KBM-7 (cell line): ENCODE measurements at regions not wholly inside any gene's neighbourhood (a gene's known extent, or its start where the extent isn't known, plus 50 kb on each side); places are given as distances from the start of the nearest gene placed in this dataset.

Experiments used
- DNase-seq: peaks from one replicate; pipeline ENCODE4 v3.0.0-alpha.2; 2015
- in situ Hi-C: fragments of 300-500 bp; cut with MboI; formaldehyde crosslinking; loops from 2 replicates; pipeline ENCODE4 v1.14.3; 2020; ENCODE audit warnings: low sequenced_read_pairs, low pct_unique_long_range_greater_than_20kb, mixed read lengths

DNA sequence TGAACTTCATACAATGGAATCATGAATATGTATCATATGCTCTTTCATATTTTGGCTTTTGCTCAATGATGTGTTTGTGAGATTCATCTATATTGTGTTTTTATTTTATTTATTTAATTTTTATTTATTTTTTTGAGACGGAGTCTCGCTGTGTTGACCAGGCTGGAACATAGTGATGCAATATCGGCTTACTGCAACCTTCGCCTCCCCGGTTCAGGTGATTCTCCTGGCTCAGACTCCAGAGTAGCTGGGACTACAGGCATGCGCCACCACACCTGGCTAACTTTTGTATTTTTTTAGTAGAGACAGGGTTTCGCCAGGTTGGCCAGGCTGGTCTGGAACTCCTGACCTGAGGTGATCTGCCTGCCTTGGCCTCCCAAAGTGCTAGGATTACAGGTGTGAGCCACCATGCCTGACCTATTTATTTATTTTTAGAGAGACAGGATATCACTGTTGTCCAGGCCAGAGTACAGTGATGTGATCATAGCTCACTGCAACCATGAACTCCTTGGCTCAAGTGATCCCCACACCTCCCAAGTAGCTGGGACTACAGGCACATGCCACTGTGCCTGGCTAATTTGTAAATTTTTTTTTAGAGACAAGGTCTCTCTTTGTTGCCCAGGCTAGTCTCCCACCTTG, 74.5 kb downstream of the TET3 start:
- no peak for DNase-seq
- in situ Hi-C loops: no loop called here

GRCh38 chr2:74063486-74063885, 78.8 kb downstream of the TET3 start:
- in situ Hi-C loops: no loop called here
- no peak for DNase-seq

GRCh38 chr2:74065456-74065855, 80.7 kb downstream of the TET3 start:
- in situ Hi-C loops: no loop called here
- no peak for DNase-seq

DNA sequence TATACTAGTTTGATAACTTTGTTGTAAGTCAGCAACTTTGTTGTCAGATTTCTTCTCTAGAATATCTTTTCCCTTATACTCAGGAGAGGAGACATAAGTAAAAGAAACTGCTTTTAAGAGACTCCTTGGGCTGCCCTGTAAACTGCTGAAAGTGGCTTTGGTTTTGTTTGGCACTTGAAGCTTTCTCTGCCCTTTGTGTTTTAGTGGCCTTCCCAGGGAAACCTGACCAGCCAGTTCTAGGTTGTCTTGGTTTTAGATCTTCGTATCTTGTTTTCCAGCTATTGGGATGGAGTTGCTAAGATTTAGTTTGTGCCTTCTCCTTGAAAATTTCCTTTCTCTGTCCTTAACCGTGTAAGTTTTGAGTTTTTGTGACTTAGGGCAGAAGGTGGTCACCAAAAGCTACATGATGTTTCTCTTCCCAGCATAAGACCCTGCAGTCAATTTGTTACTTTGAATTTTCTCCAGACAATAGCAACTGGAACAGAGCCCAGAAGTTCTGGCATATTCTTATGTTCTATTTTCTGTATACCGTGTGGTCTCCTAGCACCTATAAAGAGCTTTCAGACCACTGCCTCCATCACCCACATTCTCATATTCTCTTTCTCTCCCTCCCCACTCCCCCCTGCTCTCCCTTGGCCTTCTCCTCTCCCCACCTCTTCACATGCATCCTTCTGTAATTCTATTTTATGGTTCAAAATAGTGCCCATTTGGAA, 81.1 kb downstream of the BOLA3 start:
- in situ Hi-C loops: no loop called here
- no peak for DNase-seq

DNA sequence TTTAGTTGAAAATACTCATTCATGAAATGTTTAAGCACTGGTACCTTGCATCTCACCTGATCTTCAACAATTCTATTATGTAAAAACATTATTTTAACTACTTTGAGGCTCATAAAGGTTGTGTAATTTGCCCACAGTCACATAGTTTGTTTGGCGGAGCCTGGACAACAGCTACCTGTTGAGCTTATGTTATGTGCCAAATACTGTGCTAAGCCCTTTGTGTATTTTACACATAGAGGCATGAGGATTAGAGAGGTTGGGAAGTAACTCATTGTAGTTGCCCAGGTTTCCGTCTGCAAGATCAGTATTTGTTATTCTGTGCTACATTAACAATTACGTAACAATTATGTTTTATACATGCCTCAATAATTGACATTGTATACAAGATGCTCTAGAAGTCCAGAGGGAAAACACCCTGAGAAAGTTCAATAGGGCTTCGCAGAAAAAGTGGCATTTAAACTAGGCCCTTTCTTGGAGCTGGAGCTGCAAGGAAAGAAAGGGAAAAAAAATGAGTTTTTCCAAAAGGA, 80.4 kb downstream of the BOLA3 start:
- DNase-seq: no peak
- in situ Hi-C loops: no loop called here

DNA sequence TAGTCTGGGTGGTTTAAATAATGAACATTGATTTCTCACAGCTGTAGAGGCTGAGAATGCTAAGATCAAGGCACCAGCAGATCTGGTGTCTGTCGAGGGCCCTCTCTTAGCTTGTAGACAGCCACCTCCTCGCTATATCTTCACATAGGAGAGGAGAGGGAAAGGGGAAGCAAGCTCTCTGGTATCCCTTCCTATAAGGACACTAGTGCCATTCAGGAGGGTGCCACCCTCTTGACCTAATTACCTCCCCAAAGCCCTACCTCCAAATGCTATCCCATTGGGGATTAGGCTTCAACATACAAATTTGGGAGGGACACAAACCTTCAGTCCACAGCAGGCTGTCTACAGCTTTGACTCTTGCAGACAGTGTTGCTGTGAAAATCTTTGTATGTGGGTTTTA, 76.7 kb downstream of the BOLA3 start:
- in situ Hi-C loops: no loop called here
- DNase-seq: no peak

DNA sequence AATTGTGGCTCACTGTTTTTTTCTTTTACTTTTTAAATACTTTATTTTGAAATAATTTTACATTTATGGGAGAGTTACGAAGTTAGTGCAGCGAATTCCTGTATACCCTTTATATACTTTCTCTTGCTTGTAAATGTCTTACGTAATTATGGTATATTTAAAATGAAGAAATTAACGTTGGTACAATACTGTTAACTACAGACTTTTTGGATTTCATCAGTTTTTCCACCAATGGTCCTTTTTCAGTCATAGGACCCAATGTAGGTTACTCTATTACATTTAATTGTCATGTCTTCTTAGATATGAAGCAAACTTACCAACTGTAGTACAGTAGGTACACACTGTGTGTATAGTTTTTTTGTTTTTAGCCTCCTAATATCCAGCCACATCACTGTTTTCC, 76.3 kb downstream of the BOLA3 start:
- in situ Hi-C loops: no loop called here
- DNase-seq: no peak

GRCh38 chr2:74072565-74072964, 75.1 kb downstream of the BOLA3 start:
- in situ Hi-C loops: no loop called here
- no peak for DNase-seq

DNA sequence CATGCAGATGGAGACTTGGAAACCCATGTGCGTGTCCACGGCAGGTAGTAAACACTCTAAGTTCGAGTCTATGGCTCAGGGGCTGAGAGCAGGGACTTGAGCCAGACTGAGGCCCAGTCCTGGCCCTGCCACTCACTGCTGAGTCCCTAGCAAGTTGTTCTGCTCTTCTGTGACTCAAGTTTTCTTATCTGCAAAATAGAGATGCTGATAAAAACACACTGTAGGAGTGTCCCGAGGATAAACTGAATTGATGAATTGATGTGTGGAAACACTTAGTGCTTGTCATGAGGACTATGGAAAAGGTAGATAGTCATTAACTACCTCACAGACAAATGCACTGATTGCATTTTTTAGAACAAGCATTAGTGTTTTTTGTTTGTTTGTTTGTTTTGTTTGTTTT, 73.2 kb downstream of the BOLA3 start:
- in situ Hi-C loops: no loop called here
- no peak for DNase-seq

DNA sequence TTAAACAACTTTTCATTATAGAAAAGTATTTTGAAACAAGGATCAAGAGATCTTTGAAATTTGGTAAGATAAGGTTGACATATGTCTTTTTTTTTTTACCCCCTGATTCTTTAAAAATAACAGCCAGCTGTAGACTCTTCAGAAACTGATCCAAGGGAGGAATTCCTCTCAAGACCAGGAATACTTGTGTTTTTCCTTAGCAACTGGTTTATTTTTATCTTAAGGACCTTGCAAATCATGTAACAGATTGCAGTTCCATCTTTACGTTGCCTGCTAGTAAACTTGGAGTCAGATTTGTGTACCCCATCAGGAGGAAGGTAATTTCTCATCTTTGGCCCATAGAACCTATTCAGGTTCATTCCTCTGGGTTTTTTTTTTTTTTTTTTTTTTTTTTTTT, 71.6 kb downstream of the BOLA3 start:
- in situ Hi-C loops: no loop called here

DNA sequence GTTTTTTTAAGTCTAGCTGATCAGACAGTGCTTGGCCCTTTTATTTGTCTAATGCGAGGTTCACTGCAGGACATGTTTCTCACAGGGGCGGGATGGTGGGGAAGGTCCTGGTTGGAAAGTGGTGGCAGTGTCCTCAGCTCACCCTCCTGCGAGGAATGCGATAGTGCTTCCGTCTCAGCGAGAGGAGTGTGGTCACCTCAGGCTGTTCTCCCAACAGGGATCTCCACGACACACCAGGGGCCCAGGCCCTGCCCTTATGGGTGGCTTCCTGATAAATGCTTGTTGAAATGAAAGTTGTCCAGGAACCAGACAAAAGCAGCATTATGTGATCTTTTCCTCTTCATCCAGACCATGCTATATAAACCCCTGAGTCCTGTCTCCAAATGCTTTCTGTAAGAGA, 70.1 kb downstream of the BOLA3 start:
- DNase-seq: no peak
- in situ Hi-C loops: no loop called here

More for the DNA sequence above, 71.6 kb downstream of the BOLA3 start:
- no peak for DNase-seq

DNA sequence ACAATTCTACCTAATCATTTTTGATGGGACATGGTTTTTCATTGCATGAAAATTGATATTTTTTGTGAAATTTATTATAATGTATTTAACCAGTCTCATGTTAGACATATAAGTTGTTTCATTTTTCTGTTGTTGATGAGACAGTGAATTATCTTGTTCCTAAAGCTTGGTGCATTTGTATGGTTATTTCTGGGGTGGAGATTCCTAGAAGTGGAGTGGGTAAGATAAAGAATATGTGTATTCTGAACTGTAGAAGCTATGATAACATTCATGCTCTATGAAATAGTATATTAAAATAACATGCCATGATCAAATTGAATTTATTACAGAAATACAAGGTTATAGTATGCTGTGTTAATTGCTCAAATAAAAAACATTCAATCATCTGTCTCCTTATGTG, 69.2 kb downstream of the BOLA3 start:
- in situ Hi-C loops: no loop called here
- DNase-seq: no peak

DNA sequence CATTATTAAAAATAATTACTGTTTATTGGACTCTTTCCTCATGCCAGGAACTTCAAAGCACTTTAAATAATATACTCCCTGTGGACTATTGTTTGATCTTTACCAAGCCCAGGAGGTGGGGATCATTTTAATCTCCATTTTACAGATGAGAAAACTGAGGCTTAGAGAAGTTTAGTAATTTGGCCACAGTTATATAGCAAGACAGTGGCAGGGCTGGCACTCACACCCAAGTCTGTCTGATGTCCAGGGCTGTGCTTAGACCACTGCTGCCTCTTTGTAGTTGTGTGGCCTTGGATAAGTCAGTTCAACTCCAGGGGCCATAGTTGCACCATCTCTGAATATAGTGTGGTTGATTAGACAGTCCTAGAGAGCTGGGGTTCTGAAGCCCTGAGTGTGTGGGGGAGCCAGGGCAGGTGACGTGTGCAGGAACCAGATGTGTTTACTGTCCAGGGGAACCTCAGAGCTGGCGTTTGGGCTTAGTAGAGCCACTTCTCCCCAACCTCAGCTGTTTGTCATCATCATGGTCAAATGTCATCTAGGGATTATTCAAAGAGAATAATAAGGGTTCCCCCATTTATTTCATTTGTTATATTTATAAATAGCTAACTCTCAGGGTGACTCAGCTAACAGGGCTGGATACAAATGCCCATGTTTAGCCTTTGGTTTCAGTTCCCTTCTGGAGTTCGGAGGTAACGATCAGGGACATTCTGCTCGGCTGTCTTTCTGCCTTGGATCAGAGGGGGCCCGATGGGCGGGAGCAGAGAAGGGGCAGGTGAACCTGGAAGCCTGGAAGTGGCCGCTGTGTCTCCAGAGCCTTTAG, 68.0 kb downstream of the BOLA3 start:
- in situ Hi-C loops: no loop called here
- DNase-seq: no peak

- no peak for DNase-seq
- in situ Hi-C loops: no loop called here
Measured at GRCh38 chr2:74080346-74080745, 67.4 kb downstream of the BOLA3 start.

GRCh38 chr2:74081030-74081762, 66.5 kb downstream of the BOLA3 start:
- in situ Hi-C loops: no loop called here
- no peak for DNase-seq

- DNase-seq: no peak
- in situ Hi-C loops: no loop called here
Measured at GRCh38 chr2:74081763-74082110, 66.0 kb downstream of the BOLA3 start.

GRCh38 chr2:74083750-74084149, 64.0 kb downstream of the BOLA3 start:
- DNase-seq: no peak
- in situ Hi-C loops: no loop called here
